ENCODE measurements at regions not wholly inside any gene's neighbourhood (a gene's known extent, or its start where the extent isn't known, plus 50 kb on each side); places are given as distances from the start of the nearest gene placed in this dataset.

DNA sequence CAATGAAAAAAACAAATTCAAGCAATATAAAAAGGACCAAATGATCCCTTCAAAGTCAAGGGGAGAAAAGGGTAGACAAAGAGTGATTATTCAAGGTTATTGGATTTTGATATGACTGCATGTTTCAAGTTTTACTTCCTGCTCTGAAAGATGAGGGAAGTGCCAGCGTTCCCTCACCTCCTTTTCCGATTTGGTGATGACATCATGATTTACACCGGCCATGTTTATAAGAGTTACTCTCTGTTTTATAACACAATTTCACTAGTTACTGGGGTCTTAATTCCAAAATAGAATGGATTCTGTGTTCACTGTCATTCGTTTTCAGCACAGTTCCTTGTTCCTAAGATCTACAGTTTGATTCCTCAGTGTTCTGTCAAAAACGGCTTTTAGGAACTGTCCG lies 60.5 kb upstream of the CPXM2 start:
- Mint-ChIP-seq H3K27me3 (ENCODE audit: low read depth, poor library complexity) (peaks cover 11% of the 10 kb centered on the region), H3K4me1 (no peaks in the 10 kb centered on the region), H3K9me3 (no peaks in the 10 kb centered on the region), H3K36me3 (ENCODE audit: low read depth) (no peaks in the 10 kb centered on the region), H3K27ac (no peak overlapping the region), H3K4me3 (no peak overlapping the region)
- TF ChIP-seq CTCF (IDR thresholded peaks at IDR 0.05): no peak
- no peak for DNase-seq

GRCh38 chr10:123948030-123948823 lies 56.6 kb upstream of the CPXM2 start:
- Mint-ChIP-seq H3K36me3 (ENCODE audit: low read depth) (no peaks in the 10 kb centered on the region), H3K27me3 (ENCODE audit: low read depth, poor library complexity) (peaks cover 5% of the 10 kb centered on the region), H3K4me1 (peaks cover 10% of the 10 kb centered on the region), H3K9me3 (peaks cover 8% of the 10 kb centered on the region), H3K27ac (no peak overlapping the region), H3K4me3 (no peak overlapping the region)
- no peak for DNase-seq
- TF ChIP-seq CTCF (IDR thresholded peaks at IDR 0.05): no peak

- Mint-ChIP-seq H3K4me3 (no peak overlapping the region), H3K27ac (peak overlapping the region; percentile 15), H3K4me1 (peaks cover 10% of the 10 kb centered on the region), H3K9me3 (peaks cover 8% of the 10 kb centered on the region), H3K36me3 (ENCODE audit: low read depth) (no peaks in the 10 kb centered on the region), H3K27me3 (ENCODE audit: low read depth, poor library complexity) (peaks cover 5% of the 10 kb centered on the region)
- no peak for DNase-seq
- no peak for TF ChIP-seq CTCF (IDR thresholded peaks at IDR 0.05)
These were observed 53.8 kb upstream of the CPXM2 start for GRCh38 chr10:123945325-123945920.

DNA sequence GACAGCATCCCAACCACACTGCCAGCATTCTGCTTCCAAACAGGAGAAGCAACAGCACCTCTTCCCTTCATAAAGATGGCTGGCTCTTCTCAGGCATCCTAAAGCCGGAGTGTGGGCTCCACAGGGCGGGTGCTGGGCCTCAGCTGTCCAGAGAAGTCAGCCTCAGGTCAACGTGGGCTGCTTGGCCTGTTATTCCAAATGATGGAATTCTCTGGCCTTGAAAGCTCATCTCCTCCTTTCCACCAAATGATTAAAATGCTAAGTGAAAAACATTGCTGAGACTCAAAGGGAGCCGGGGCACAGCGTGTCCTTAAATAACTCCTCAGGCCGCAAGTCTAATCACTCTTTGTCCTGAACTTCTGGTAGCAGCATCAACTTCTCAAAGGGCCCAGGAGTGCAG lies 53.1 kb upstream of the CPXM2 start:
- Mint-ChIP-seq H3K36me3 (ENCODE audit: low read depth) (no peaks in the 10 kb centered on the region), H3K4me3 (no peak overlapping the region)
- DNase-seq: no peak

GRCh38 chr10:123943307-123943706 lies 51.7 kb upstream of the CPXM2 start:
- no peak overlapping the region for H3K27ac Mint-ChIP-seq
- H3K36me3 Mint-ChIP-seq (ENCODE audit: low read depth): no peaks in the 10 kb centered on the region
- DNase-seq: no peak
- no peak overlapping the region for H3K4me3 Mint-ChIP-seq
- no peak for TF ChIP-seq CTCF (IDR thresholded peaks at IDR 0.05)
- H3K9me3 Mint-ChIP-seq: peaks cover 8% of the 10 kb centered on the region
- peaks cover 10% of the 10 kb centered on the region for H3K4me1 Mint-ChIP-seq
- peaks cover 2% of the 10 kb centered on the region for H3K27me3 Mint-ChIP-seq (ENCODE audit: low read depth, poor library complexity)

More for the DNA sequence above, 53.1 kb upstream of the CPXM2 start:
- H3K9me3 Mint-ChIP-seq: peaks cover 8% of the 10 kb centered on the region
- H3K27ac Mint-ChIP-seq: no peak overlapping the region
- no peak for TF ChIP-seq CTCF (IDR thresholded peaks at IDR 0.05)
- H3K27me3 Mint-ChIP-seq (ENCODE audit: low read depth, poor library complexity): peaks cover 5% of the 10 kb centered on the region
- peaks cover 10% of the 10 kb centered on the region for H3K4me1 Mint-ChIP-seq

All from nephron progenitor cell (in vitro differentiated cells).